ENCODE measurements at regions not wholly inside any gene's neighbourhood (a gene's known extent, or its start where the extent isn't known, plus 50 kb on each side); places are given as distances from the start of the nearest gene placed in this dataset.

- intact Hi-C loops (cut with micrococcal nuclease): loop anchor here (5.0 to 10.0 kb wide), 2 partner anchors 145 to 218 kb away; no protein-coding TSS in a partner anchor
- CTCF ChIA-PET: interaction anchor here (0.8 to 3.0 kb wide), 6 partner anchors 11 to 257 kb away, joined by 3 to 12 read pairs (median 5); no protein-coding TSS in a partner anchor
- ATAC-seq: peak; percentile 10
Measured at GRCh38 chr6:56852260-56853010, 102.5 kb upstream of the BEND6 start.

GRCh38 chr6:56851541-56852259 is 103.2 kb upstream of the BEND6 start:
- Mint-ChIP-seq H3K27me3 (peaks cover 45% of the 10 kb centered on the region), H3K4me1 (ENCODE audit: low read depth) (peaks cover 13% of the 10 kb centered on the region), H3K4me3 (peak overlapping the region; percentile 54), H3K27ac (no peak overlapping the region), H3K9me3 (no peaks in the 10 kb centered on the region), H3K36me3 (ENCODE audit: low read depth) (no peaks in the 10 kb centered on the region)
- ChIA-PET POLR2A (no interaction called here), CTCF (interaction anchor here (0.7 to 3.0 kb wide), 17 partner anchors 10 to 465 kb away, joined by 3 to 12 read pairs (median 3); no protein-coding TSS in a partner anchor)
- DNase-seq (peak; percentile 70), ATAC-seq (peak; percentile 91)
- intact Hi-C loops (cut with micrococcal nuclease): loop anchor here (5.0 to 10.0 kb wide), 2 partner anchors 144 to 217 kb away; no protein-coding TSS in a partner anchor
- TF ChIP-seq CTCF (IDR thresholded peaks at IDR 0.05): peak; percentile 43

More at GRCh38 chr6:56852260-56853010, 102.5 kb upstream of the BEND6 start:
- TF ChIP-seq CTCF (IDR thresholded peaks at IDR 0.05): no peak
- Mint-ChIP-seq H3K36me3 (ENCODE audit: low read depth) (no peaks in the 10 kb centered on the region), H3K4me3 (no peak overlapping the region), H3K9me3 (no peaks in the 10 kb centered on the region), H3K4me1 (ENCODE audit: low read depth) (peaks cover 13% of the 10 kb centered on the region), H3K27me3 (peaks cover 42% of the 10 kb centered on the region), H3K27ac (no peak overlapping the region)
- POLR2A ChIA-PET: no interaction called here
- DNase-seq: no peak

DNA sequence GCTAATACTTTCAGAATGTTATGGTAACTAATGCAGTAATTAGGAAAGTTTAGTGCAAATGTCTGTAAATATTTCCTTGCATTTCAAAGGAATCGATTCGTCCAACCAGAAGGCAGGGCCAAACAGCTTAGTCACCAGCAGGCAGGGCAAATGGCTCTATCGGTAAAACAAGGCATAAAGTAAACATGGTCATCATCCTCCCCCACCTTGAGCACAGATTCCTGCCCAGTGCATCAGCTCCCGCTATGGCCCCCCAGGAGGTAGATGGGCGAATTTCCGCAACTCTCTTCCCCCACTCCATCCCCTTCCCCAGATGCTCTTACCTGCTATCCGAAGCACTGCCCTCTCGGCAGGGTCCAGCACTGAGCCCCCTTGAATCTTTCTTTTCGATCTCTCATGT is 103.8 kb upstream of the BEND6 start:
- Mint-ChIP-seq H3K4me3 (peak overlapping the region; percentile 54), H3K36me3 (ENCODE audit: low read depth) (no peaks in the 10 kb centered on the region), H3K9me3 (no peaks in the 10 kb centered on the region), H3K27me3 (peaks cover 50% of the 10 kb centered on the region), H3K4me1 (ENCODE audit: low read depth) (peaks cover 13% of the 10 kb centered on the region), H3K27ac (no peak overlapping the region)
- TF ChIP-seq CTCF (IDR thresholded peaks at IDR 0.05): no peak
- ATAC-seq: no peak
- ChIA-PET CTCF (interaction anchor here (0.7 to 3.0 kb wide), 19 partner anchors 10 to 466 kb away, joined by 3 to 12 read pairs (median 3); no protein-coding TSS in a partner anchor), POLR2A (no interaction called here)
- no peak for DNase-seq
- intact Hi-C loops (cut with micrococcal nuclease): loop anchor here (5.0 to 10.0 kb wide), 2 partner anchors 144 to 216 kb away; no protein-coding TSS in a partner anchor

- no peak overlapping the region for H3K4me3 Mint-ChIP-seq
- intact Hi-C loops (cut with micrococcal nuclease): loop anchor here (5.0 to 10.0 kb wide), 2 partner anchors 143 to 216 kb away; no protein-coding TSS in a partner anchor
- no peak overlapping the region for H3K27ac Mint-ChIP-seq
- H3K27me3 Mint-ChIP-seq: peaks cover 51% of the 10 kb centered on the region
- ChIA-PET CTCF (interaction anchor here (0.7 to 3.0 kb wide), 12 partner anchors 9 to 466 kb away, joined by 3 to 12 read pairs (median 4); no protein-coding TSS in a partner anchor), POLR2A (no interaction called here)
- TF ChIP-seq CTCF (IDR thresholded peaks at IDR 0.05): no peak
- H3K36me3 Mint-ChIP-seq (ENCODE audit: low read depth): no peaks in the 10 kb centered on the region
- H3K9me3 Mint-ChIP-seq: no peaks in the 10 kb centered on the region
- DNase-seq (no peak), ATAC-seq (no peak)
- peaks cover 13% of the 10 kb centered on the region for H3K4me1 Mint-ChIP-seq (ENCODE audit: low read depth)
Measured at GRCh38 chr6:56850626-56851025, 104.3 kb upstream of the BEND6 start.

Data from activated CD8-positive, alpha-beta T cell treated with anti-CD3 and anti-CD28 coated beads for 36 hours (primary cell).